GM12878 (cell line): ENCODE measurements at regions not wholly inside any gene's neighbourhood (a gene's known extent, or its start where the extent isn't known, plus 50 kb on each side); places are given as distances from the start of the nearest gene placed in this dataset.

Experiments used
- SREBF1 ChIP-seq: IDR thresholded peaks from 2 replicates; pipeline ENCODE4 v1.6.1; 2012; ENCODE audit warnings: mild to moderate bottlenecking, low read length
- ZNF687 ChIP-seq: fragments of 450-650 bp; IDR thresholded peaks from 2 replicates; pipeline ENCODE4 v1.6.1; 2017; ENCODE audit warnings: mild to moderate bottlenecking, moderate library complexity
- TF ChIP-seq, protein P1 (sequence below): fragments of 450-650 bp; formaldehyde crosslinking; IDR thresholded peaks from 2 replicates; pipeline ENCODE4 v1.4.0; 2022; ENCODE audit warnings: mild to moderate bottlenecking, moderate library complexity
- TF ChIP-seq, protein P2 (sequence below): fragments of 450-650 bp; IDR thresholded peaks from 2 replicates; pipeline ENCODE4 v1.6.1; 2017; ENCODE audit warnings: mild to moderate bottlenecking, moderate library complexity
- TF ChIP-seq, protein P3 (sequence below): IDR thresholded peaks from 2 replicates; pipeline ENCODE4 v1.6.1; 2011; ENCODE audit warnings: low read depth, low read length, improper control_type of control experiment, borderline replicate concordance

GRCh38 chr6:7668936-7669335 lies 57.0 kb upstream of the BMP6 start (continued):
- TF ChIP-seq, protein P1, sequence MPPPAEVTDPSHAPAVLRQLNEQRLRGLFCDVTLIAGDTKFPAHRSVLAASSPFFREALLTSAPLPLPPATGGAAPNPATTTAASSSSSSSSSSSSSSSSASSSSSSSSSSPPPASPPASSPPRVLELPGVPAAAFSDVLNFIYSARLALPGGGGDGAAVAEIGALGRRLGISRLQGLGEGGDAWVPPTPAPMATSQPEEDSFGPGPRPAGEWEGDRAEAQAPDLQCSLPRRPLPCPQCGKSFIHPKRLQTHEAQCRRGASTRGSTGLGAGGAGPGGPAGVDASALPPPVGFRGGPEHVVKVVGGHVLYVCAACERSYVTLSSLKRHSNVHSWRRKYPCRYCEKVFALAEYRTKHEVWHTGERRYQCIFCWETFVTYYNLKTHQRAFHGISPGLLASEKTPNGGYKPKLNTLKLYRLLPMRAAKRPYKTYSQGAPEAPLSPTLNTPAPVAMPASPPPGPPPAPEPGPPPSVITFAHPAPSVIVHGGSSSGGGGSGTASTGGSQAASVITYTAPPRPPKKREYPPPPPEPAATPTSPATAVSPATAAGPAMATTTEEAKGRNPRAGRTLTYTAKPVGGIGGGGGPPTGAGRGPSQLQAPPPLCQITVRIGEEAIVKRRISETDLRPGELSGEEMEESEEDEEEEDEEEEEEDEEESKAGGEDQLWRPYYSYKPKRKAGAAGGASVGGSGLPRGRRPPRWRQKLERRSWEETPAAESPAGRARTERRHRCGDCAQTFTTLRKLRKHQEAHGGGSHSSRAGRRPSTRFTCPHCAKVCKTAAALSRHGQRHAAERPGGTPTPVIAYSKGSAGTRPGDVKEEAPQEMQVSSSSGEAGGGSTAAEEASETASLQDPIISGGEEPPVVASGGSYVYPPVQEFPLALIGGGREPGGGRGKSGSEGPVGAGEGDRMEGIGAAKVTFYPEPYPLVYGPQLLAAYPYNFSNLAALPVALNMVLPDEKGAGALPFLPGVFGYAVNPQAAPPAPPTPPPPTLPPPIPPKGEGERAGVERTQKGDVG = no peak
- TF ChIP-seq ZNF687 (no peak), SREBF1 (no peak)
- TF ChIP-seq, protein P2, sequence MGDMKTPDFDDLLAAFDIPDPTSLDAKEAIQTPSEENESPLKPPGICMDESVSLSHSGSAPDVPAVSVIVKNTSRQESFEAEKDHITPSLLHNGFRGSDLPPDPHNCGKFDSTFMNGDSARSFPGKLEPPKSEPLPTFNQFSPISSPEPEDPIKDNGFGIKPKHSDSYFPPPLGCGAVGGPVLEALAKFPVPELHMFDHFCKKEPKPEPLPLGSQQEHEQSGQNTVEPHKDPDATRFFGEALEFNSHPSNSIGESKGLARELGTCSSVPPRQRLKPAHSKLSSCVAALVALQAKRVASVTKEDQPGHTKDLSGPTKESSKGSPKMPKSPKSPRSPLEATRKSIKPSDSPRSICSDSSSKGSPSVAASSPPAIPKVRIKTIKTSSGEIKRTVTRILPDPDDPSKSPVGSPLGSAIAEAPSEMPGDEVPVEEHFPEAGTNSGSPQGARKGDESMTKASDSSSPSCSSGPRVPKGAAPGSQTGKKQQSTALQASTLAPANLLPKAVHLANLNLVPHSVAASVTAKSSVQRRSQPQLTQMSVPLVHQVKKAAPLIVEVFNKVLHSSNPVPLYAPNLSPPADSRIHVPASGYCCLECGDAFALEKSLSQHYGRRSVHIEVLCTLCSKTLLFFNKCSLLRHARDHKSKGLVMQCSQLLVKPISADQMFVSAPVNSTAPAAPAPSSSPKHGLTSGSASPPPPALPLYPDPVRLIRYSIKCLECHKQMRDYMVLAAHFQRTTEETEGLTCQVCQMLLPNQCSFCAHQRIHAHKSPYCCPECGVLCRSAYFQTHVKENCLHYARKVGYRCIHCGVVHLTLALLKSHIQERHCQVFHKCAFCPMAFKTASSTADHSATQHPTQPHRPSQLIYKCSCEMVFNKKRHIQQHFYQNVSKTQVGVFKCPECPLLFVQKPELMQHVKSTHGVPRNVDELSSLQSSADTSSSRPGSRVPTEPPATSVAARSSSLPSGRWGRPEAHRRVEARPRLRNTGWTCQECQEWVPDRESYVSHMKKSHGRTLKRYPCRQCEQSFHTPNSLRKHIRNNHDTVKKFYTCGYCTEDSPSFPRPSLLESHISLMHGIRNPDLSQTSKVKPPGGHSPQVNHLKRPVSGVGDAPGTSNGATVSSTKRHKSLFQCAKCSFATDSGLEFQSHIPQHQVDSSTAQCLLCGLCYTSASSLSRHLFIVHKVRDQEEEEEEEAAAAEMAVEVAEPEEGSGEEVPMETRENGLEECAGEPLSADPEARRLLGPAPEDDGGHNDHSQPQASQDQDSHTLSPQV = no peak
- TF ChIP-seq, protein P3, sequence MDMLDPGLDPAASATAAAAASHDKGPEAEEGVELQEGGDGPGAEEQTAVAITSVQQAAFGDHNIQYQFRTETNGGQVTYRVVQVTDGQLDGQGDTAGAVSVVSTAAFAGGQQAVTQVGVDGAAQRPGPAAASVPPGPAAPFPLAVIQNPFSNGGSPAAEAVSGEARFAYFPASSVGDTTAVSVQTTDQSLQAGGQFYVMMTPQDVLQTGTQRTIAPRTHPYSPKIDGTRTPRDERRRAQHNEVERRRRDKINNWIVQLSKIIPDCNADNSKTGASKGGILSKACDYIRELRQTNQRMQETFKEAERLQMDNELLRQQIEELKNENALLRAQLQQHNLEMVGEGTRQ = no peak
